ENCODE measurements at regions not wholly inside any gene's neighbourhood (a gene's known extent, or its start where the extent isn't known, plus 50 kb on each side); places are given as distances from the start of the nearest gene placed in this dataset.

GRCh38 chr14:104352493-104353220 is 214.3 kb downstream of the KIF26A start:
- TF ChIP-seq, protein P1, sequence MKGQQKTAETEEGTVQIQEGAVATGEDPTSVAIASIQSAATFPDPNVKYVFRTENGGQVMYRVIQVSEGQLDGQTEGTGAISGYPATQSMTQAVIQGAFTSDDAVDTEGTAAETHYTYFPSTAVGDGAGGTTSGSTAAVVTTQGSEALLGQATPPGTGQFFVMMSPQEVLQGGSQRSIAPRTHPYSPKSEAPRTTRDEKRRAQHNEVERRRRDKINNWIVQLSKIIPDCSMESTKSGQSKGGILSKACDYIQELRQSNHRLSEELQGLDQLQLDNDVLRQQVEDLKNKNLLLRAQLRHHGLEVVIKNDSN (IDR thresholded peaks at IDR 0.05; ENCODE audit: borderline replicate concordance, low read depth): no peak
- TF ChIP-seq CHD2 (IDR thresholded peaks at IDR 0.05; ENCODE audit: low read length, partially characterized antibody): no peak

Data from SK-N-SH (cell line).